HG03095 (cell line): ENCODE measurements at regions not wholly inside any gene's neighbourhood (a gene's known extent, or its start where the extent isn't known, plus 50 kb on each side); places are given as distances from the start of the nearest gene placed in this dataset.
"Not testable (repeated sequence)": the region's sequence is repeated elsewhere in the genome, so short reads cannot be mapped to it uniquely, and the experiment has no call there.

Experiments
- ATAC-seq: cut with Tn5 transposase; IDR thresholded peaks from one replicate; pipeline ENCODE4 v1.9.1; 2021; ENCODE audit warnings: moderate library complexity; ENCODE audit not compliant: unreplicated experiment

GRCh38 chr4:144366425-144366824 lies 225.9 kb upstream of the GYPA start:
- ATAC-seq = no peak

DNA sequence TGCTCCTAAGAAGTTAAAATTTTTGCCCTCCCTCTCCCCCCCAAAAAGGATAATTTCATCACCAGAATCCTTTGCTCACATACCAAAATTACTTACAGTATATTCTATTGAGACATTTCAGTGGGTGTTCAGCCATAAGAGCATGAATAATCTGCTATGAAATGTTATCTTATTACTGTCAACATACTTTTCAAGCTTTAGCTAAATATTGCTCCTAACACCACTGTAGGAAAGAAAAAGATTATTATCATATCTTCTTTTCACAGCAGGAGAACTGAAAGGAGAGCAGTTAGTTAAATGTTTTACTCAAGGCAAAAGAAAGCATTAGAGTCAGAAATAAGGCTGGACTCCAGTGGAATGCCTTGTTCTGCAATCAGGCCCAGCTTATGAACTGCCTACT lies 231.0 kb upstream of the GYPA start:
- ATAC-seq = no peak

- ATAC-seq = peak; percentile 80
These were observed 233.5 kb upstream of the GYPA start for GRCh38 chr4:144374065-144374464.

DNA sequence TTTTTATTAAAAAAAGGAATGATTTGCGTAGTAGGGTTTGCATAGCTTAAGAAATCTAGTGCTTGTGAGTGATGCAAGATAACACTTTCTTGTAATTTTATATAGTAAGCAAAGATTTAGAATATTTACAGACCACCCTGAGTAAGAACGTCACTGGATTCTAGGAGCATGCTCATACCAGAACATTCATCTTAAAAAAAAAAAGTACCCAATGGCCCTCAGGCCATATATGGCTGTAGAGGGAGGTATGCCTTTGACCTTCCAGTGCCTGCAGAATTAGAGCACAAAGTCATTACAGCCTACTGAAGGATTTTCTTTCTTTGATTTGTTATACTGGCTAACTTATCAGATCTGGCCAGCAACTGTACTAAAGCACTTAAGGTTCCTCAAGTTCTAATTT lies 236.3 kb upstream of the GYPA start:
- ATAC-seq = no peak

GRCh38 chr4:144384408-144384807 lies 243.9 kb upstream of the GYPA start:
- ATAC-seq = no peak

- peak; percentile 79 for ATAC-seq
These were observed 246.0 kb upstream of the HHIP start for GRCh38 chr4:144399927-144400326.

DNA sequence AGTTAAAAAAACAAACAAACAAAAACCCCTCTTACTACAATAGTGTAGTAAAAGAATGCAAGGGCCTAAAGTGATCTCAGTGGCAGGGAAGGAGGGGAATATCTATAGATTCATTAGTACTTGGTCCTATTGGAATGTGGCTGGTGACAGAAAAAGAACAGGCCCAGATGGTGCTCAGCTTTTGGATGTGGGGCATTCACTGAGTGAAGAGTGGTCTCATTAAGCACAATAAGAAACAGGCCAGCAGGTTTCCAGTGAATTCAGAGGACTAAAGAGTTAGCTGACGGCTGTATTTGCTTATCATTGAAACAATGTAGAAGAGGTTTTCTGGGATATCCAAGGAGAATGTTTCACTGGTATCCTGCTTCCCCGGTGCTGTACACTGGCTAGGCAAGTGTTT lies 243.8 kb upstream of the HHIP start:
- ATAC-seq = no peak

DNA sequence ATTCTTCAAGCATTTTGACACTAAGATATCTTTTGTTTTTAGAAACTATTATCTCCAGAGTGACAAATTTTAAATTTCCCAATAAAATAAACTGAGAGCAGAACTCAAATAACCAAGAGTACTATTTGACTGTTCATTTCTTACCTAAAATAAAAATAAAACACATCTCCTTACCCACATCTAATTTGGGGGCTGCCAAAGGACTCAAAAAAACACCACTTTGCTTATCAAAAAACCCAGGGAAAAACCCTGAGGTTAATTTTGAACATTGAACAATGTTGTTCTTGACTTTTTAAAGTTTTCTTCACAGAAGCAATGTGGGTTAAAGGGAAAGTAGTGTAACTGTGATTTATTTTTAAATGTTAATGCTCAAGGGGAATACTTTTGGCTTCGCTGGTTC lies 243.0 kb upstream of the HHIP start:
- no peak for ATAC-seq

DNA sequence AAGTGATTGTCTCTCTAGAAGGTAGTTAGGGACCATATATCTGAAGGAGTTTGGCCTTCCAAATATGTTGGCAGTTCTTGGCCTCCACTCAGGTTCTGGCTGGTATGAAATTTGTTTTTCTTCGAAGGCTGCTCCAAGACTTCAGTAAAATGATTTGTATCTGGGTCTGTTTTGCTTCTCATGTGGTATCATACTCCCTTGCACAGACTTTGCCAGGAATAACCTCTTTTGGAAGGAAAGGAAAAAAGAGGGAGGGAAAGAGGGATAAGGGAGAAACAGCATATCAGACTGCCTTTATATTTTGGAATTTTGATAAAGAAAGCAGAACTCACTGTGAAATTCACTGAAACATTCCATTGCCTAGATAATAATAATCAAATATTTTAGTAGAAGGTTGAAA lies 242.1 kb upstream of the HHIP start:
- no peak for ATAC-seq

DNA sequence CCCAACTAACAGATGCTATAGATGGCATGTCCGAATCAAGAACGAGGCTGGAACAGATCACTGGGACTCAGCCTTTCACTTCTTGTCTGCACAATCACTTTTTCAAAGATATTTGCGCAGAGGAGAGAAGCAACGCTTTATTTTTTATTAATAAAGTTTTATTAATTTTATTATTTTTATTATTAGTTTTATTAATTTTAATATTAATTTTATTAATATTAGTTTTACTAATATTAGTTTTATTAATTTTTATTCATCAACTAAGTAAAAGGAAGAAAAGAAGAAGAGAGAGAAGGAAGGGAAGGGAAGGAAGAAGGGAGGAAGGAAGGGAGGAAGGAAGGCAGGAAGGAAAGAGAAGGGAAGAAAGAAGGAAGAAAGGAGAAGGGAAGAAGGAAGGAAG lies 236.4 kb upstream of the HHIP start:
- ATAC-seq = no peak

DNA sequence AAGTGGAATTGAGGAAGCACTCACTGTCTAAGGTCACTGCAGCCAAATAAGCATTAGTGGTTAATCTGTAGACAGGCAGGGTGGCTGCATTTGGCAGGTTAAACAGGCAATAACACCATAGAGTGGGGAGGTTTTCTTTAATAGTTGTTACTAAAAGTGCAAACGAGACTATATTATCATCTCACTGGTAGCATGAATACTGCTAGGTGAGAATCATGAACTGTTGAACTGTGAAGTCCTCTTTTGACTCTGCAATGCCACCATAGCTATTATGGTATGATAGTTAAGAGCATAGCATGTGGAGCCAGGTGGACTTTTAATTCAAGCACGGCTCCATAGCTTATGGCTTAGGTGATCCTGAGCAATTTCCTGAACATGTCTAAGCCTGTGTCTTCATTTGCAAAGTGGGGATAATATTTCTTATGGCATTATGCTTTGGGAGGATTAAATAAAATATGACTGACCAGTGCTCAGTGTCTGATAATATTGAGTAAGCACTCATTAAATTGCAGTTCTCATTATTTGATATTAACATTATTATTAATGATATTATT lies 235.6 kb upstream of the HHIP start:
- ATAC-seq = no peak

- ATAC-seq = peak; percentile 64
These were observed 234.8 kb upstream of the HHIP start for GRCh38 chr4:144411119-144411518.

GRCh38 chr4:144411700-144412099 lies 234.3 kb upstream of the HHIP start:
- ATAC-seq = peak; percentile 56

GRCh38 chr4:144421056-144421455 lies 224.9 kb upstream of the HHIP start:
- no peak for ATAC-seq

DNA sequence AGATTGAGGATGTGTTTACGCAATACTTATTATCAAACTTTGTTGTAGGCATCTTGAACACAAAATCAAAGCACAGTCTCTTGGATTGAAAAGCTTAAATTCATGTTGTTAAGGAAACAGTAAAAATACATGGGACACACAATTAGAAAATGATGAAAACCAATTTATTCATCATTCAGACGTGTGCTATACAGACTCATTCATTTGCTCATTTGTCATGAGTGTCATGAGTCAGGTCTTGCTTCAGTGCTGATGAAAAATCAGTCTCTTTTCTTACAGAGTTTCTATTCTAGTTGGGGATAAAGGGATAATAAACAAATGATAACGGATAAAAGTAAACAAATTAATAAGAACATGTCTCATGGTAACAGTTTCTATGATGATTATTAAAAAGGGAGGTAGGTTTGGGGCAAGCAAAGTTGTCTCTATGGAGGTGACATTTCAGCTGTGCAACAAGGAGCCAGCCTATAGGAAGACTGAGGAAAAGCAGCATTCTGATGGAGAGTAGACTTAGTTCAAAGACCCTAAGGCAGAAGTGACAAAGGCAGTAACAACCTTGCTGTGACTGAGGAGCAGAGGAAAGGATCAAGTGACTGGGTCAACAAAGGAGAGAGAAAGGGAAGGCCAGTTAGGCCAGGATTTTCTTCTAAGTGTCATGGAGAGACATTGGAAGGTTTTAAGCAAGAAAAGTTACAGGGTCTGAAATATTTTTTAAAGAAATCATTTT lies 224.0 kb upstream of the HHIP start:
- no peak for ATAC-seq

- ATAC-seq = no peak
These were observed 222.0 kb upstream of the HHIP start for GRCh38 chr4:144423930-144424329.

DNA sequence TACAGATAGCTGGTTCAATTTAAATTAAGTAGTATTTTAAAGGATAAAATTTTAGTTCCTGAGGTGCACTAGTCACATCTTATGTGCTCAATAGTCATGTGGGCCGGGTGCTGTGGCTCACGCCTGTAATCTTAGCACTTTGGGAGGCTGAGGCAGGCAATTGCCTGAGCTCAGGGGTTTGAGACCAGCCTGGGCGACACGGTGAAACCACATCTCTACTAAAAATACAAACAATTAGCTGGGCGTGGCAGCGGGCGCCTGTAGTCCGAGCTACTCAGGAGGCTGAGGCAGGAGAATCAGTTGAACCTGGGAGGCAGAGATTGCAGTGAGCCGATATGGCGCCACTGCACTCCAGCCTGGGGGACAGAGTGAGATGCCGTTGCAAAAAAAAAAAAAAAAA lies 219.9 kb upstream of the HHIP start:
- not testable (repeated sequence) for ATAC-seq

DNA sequence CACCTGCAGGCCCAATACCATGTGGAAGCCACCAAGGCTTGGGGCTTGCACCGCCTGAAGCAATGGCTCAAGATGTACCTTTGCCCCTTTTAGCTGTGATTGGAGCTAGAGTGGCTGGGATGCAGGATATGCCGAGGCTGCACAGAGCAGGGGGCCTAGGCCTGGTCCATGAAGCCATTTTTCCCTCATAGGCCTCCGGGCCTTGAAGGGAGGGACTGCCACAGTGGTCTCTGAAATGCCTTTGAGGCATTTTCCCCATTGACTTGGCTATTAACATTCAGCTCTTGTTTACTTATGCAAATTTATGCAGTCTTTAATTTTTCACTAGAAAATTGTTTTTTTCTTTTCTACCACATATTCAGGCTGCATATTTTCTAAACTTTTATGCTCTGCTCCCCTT lies 203.2 kb upstream of the HHIP start:
- ATAC-seq = no peak

- no peak for ATAC-seq
These were observed 196.3 kb upstream of the HHIP start for GRCh38 chr4:144449611-144450010.

GRCh38 chr4:144450526-144450925 lies 195.4 kb upstream of the HHIP start:
- ATAC-seq = no peak

DNA sequence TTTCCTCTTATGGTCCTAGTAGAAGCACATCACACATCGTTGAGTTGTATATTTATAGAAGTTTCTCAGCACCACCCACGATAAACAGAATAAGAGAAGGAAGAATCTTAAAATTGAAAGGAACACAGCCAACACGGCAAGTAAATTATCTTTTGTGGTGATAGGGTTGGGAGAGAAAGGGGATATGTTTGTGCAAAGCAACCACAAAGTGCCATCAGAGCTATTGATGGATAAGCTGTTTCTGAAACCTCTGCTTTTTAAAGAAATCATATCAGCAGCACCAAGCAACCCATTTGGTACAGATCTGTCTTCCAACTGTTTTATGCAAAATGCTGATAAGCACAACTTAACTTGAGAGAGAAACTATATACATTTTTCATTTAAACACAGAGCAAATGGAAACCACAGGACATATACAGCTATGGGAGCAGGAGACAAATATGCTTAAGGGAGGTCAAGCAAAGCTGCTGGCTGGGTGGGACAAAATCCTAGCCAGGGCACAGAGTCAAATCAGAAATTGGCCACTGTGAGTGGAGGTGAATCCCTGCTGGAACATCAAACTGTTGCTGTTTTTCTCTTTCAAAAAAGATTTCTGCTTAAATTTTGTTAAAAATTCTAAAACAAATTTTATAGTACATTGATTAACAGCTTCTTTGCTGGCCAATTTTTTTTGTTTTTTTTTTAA lies 194.0 kb upstream of the HHIP start:
- no peak for ATAC-seq

GRCh38 chr4:144456196-144456595 lies 189.8 kb upstream of the HHIP start:
- ATAC-seq = no peak
